Mesothelial cell of epicardium (in vitro differentiated cells): ENCODE measurements at regions not wholly inside any gene's neighbourhood (a gene's known extent, or its start where the extent isn't known, plus 50 kb on each side); places are given as distances from the start of the nearest gene placed in this dataset.
"Not testable (repeated sequence)": the region's sequence is repeated elsewhere in the genome, so short reads cannot be mapped to it uniquely, and the experiment has no call there.

Source experiments
- DNase-seq, 2 experiments: peaks; one replicate each; pipeline ENCODE4 v3.0.0; 2021; ENCODE audit warnings: low spot score in 2 of 2; ENCODE audit not compliant: unreplicated experiment in 2 of 2
- H3K27ac Mint-ChIP-seq: 2 replicates; pipeline ENCODE4 v1.8.0; 2021; ENCODE audit warnings: mixed read lengths
- H3K27me3 Mint-ChIP-seq: 2 replicates; pipeline ENCODE4 v1.8.0; 2021; ENCODE audit warnings: low read depth, mixed read lengths
- H3K36me3 Mint-ChIP-seq: 2 replicates; pipeline ENCODE4 v1.8.0; 2021; ENCODE audit warnings: mixed read lengths
- H3K4me1 Mint-ChIP-seq: 2 replicates; pipeline ENCODE4 v1.8.0; 2021; ENCODE audit warnings: mixed read lengths
- H3K4me3 Mint-ChIP-seq: 2 replicates; pipeline ENCODE4 v1.8.0; 2021; ENCODE audit warnings: mild to moderate bottlenecking, moderate library complexity, mixed read lengths
- H3K9me3 Mint-ChIP-seq: 2 replicates; pipeline ENCODE4 v1.8.0; 2021; ENCODE audit warnings: mixed read lengths
- CTCF ChIP-seq: fragments of 200-600 bp; sonication (generic); IDR thresholded peaks from one replicate; pipeline ENCODE4 v1.5.0; 2021; ENCODE audit warnings: antibody characterized with exemption; ENCODE audit not compliant: unreplicated experiment

GRCh38 chr7:118948508-118948907 is 724.0 kb downstream of the ANKRD7 start:
- H3K27me3 Mint-ChIP-seq: no peaks in the 10 kb centered on the region
- DNase-seq: no peak
- H3K27ac Mint-ChIP-seq: no peak overlapping the region
- no peak overlapping the region for H3K4me3 Mint-ChIP-seq
- no peaks in the 10 kb centered on the region for H3K4me1 Mint-ChIP-seq
- H3K36me3 Mint-ChIP-seq: peaks cover 4% of the 10 kb centered on the region
- no peak for TF ChIP-seq CTCF
- H3K9me3 Mint-ChIP-seq: peaks cover 24% of the 10 kb centered on the region

- Mint-ChIP-seq H3K27ac (no peak overlapping the region), H3K9me3 (peaks cover 24% of the 10 kb centered on the region), H3K4me3 (no peak overlapping the region), H3K27me3 (no peaks in the 10 kb centered on the region), H3K36me3 (peaks cover 4% of the 10 kb centered on the region), H3K4me1 (no peaks in the 10 kb centered on the region)
- TF ChIP-seq CTCF: no peak
- DNase-seq: no peak
Observed at GRCh38 chr7:118949031-118949430, 724.5 kb downstream of the ANKRD7 start.

- not testable (repeated sequence) for H3K4me1 Mint-ChIP-seq, H3K36me3 Mint-ChIP-seq, DNase-seq, H3K4me3 Mint-ChIP-seq, H3K27me3 Mint-ChIP-seq, H3K27ac Mint-ChIP-seq
- H3K9me3 Mint-ChIP-seq: peaks cover 24% of the 10 kb centered on the region
Observed at GRCh38 chr7:118956285-118956684, 731.8 kb downstream of the ANKRD7 start.

GRCh38 chr7:118969370-118969769 is 744.9 kb downstream of the ANKRD7 start:
- H3K27ac Mint-ChIP-seq: no peak overlapping the region
- H3K4me3 Mint-ChIP-seq: no peak overlapping the region
- H3K27me3 Mint-ChIP-seq: no peaks in the 10 kb centered on the region
- no peaks in the 10 kb centered on the region for H3K4me1 Mint-ChIP-seq
- TF ChIP-seq CTCF: no peak
- H3K36me3 Mint-ChIP-seq: no peaks in the 10 kb centered on the region
- DNase-seq: no peak
- H3K9me3 Mint-ChIP-seq: no peaks in the 10 kb centered on the region

- H3K9me3 Mint-ChIP-seq: no peaks in the 10 kb centered on the region
- DNase-seq: no peak
- H3K36me3 Mint-ChIP-seq: no peaks in the 10 kb centered on the region
- no peak overlapping the region for H3K4me3 Mint-ChIP-seq
- no peak overlapping the region for H3K27ac Mint-ChIP-seq
- no peak for TF ChIP-seq CTCF
- no peaks in the 10 kb centered on the region for H3K4me1 Mint-ChIP-seq
- no peaks in the 10 kb centered on the region for H3K27me3 Mint-ChIP-seq
Observed at GRCh38 chr7:118971706-118972105, 747.2 kb downstream of the ANKRD7 start.

- Mint-ChIP-seq H3K27me3 (no peaks in the 10 kb centered on the region), H3K27ac (no peak overlapping the region), H3K9me3 (no peaks in the 10 kb centered on the region), H3K4me3 (no peak overlapping the region), H3K4me1 (no peaks in the 10 kb centered on the region), H3K36me3 (no peaks in the 10 kb centered on the region)
- TF ChIP-seq CTCF: no peak
- no peak for DNase-seq
Observed at GRCh38 chr7:118974836-118975235, 750.3 kb downstream of the ANKRD7 start.
